HG02943 (cell line): ENCODE measurements at regions not wholly inside any gene's neighbourhood (a gene's known extent, or its start where the extent isn't known, plus 50 kb on each side); places are given as distances from the start of the nearest gene placed in this dataset.
"Not testable (repeated sequence)": the region's sequence is repeated elsewhere in the genome, so short reads cannot be mapped to it uniquely, and the experiment has no call there.

Experiments
- ATAC-seq: cut with Tn5 transposase; IDR thresholded peaks from one replicate; pipeline ENCODE4 v1.9.1; 2021; ENCODE audit warnings: mild to moderate bottlenecking, low read depth, moderate library complexity; ENCODE audit not compliant: unreplicated experiment

DNA sequence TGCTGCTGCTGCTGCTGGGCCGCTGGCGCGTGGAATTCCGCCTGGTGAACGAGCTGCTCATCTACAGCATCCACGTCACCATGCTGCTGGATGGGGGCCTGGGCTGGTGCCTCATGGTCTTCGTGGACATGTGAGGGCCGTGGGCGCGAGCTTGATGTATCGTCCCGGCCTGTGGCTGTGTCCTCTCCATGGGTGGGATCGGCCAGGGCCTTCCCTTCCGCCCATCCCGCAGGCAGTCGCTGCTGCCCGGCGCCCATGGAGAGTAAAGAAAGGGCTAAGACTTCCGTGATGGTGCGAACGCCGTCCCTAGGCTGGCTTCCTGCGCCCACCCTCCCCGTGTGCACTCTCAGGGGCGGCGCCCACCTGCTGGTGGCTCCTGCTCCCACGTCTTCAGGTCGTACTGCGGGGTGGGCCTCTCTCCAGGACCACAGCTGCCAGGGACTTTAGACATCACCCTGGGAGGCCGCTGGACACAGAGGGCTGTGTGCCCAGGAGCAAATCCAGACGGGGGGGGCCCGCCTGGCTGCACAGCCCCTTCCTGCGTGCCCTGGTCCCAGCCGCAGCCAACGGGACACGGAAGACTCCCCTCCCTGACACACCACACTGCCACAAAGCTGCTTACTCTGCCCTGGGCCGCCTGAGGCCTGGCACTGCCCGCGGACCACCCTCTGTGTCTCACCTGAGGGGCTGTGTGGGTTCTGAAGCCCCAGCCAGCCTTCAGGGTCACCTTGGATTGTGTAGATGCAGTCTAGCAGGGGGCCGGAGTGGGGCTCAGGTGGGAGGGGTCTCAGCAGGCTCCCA, 167.5 kb downstream of the SEPTIN7 start:
- ATAC-seq: no peak

DNA sequence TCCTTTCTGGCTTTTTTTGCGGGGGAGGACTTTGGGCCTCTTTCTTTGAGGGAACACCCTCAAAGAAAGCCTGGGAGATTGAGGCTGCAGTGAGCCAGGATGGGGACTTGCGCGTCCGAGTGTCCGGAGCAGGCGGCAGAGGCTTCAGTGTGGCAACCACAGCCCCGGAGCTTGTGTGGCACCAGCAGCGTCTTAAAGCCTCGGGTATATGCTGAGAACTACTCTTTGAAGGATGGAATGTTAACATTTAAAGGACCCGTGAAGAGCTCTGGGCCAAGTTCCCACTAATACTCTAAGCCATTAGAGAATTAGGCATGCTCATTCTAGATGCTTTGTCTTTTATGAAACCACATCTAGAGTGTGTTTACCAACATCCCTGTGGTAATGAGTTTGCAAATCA, 168.2 kb downstream of the SEPTIN7 start:
- no peak for ATAC-seq

DNA sequence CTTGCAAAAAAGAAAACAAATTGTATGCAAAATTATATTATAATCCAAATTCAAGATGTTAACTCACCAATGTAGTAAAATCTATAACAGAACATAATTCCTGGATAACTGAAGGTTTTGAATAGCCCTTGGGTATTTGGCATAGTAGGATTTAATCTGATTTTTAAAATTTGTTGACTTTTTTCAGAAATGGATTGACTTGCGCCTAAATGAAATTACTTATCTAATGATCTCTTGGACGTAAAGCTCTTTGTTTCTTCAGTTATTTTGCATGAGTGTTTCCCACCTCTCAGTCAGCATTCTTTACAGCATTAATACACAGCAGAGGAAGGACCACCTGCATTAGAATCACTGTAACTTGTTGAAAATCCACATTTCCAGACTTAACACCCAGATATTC, 169.6 kb downstream of the SEPTIN7 start:
- ATAC-seq: no peak

DNA sequence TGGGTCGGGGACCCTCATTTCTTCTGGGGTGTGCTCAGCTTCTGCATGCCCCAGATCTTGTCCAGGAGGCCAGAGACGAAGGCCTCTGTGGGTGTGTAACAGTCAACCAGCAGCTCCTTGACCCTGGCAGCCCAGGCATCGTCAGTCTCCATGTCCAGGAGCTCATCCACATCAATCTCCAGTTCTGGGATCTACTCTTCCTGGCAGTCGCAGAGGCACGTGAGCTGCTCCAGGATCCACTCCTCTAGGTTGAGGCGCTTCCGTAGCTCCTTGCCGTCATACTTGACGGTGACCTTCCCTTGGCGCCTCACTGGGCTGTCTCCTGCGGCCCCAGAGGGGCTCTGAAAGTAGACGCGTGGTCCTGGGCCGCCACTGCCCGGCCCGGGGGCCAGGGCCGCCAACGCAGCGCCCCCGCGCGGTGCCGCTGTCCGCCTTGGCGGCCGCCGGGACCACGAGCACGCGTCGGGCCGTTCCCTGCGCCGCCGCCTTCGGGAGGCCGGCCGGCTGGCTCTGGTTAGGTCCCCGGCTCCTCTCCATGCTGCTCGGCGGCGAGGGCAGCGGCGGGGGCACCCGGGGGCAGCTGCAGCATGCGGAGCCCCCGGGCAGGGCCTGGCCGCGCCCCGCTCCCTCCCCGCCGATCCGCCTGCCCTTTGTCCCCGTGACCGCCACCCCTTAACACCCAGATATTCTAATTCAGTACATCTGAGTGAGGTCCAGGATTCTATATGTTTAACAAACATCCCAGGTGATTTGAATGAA, 170.5 kb downstream of the SEPTIN7 start:
- no peak for ATAC-seq

DNA sequence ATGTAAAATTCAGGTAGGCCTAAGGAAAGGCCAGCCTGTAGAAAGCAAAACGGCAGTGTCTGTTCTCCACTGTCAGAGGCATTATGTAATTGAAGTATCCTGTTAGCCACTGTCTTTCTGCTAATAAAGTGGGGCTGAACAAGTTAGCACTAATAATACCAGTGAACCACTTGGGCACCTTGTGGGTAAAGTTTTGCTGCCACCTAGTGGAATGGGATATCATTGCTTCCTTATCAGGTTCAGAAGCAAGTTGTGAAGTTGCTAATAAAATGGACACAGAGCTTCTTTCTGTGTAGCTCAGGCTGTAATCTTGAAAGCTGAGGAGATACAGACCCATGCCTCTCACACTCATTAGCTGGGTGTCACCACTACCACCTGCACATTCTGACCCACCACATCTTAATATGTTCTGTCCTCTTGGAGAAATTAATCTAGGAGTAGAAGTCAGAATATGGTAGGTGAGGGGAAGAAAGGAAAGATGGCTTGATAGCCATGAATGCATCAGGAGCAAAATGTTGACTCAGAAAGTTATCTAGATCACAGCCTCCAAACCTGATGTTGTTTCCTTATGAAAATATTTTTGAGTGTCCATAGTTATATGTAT, 175.1 kb downstream of the SEPTIN7 start:
- ATAC-seq: no peak

DNA sequence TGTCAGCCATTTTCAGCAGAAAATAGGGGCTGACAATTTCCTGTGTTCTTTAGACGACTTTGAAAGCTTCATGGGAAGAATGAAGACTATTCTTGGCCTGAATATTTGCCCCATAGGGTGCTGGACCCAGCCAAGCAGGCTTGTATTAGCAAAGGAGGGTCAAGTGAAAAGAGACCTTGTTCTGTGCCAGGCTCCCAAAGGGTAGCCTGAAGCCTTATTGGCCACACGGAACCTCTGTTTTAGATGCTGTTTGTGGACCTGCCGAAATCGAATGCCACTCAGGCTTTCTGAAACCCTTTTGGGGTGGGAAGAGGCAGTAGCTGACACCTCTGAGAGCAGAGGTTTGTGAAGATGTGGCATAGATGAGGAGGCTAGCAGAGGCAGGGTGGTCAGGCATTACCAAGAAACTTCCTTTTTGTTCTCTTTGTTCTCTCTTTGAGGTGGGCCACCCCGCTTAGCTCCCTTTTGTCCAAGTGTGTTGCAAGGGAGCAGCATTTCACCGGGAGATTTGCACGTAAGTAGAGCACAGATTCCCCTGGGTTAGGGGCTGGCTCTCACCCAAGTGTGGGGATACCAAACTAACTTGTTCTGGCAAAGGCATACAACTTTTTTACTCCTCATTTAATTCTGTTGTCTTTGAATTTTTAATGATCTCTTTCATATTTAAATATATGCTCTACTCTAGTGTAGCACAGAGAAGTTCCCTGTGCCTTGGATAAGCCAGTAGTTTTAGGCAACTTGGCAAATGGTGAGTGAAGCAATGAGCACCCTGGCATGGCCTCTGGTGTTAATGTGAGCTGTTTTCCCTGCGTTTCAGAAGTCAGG, 174.0 kb upstream of the EEPD1 start:
- not testable (repeated sequence) for ATAC-seq

DNA sequence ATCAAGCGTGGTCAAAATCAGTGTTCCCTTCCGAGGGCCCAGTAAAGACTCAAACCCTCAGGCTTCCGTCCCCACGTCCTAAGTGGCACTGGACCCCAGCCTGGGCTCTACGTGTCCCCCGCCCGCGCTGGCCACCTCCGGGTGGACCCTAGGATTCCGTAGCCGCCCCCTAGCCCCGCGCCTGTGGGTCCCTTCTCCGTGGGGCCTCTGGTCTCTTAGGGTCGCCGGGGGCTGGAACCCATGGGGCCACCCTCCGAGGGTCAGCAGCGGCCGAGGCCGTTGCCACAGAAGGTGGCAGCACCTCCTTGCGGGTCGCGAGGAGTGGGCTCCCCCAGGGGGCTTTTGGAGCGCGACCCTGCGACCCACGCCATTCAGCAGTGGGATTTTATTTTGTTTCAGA, 170.5 kb upstream of the EEPD1 start:
- no peak for ATAC-seq

DNA sequence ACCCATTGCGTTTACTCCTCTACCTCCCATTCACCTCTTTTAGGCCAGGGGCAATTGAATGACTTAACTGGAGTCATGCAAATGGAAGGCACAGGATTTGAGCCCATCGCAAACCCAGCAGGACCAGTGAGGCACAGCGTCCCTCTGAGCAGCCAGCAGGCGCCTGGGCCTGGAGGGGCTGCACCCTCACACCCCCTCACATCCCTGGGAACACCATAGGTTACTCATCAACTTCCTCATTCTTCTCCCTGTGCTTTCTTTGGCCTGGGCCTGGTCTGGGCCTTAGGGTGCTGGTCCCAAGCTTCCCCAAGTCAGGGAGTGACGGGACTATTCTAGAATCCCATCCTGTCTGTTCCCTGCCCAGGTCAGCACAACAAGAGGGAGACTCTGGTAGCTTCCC, 169.4 kb upstream of the EEPD1 start:
- ATAC-seq: no peak

DNA sequence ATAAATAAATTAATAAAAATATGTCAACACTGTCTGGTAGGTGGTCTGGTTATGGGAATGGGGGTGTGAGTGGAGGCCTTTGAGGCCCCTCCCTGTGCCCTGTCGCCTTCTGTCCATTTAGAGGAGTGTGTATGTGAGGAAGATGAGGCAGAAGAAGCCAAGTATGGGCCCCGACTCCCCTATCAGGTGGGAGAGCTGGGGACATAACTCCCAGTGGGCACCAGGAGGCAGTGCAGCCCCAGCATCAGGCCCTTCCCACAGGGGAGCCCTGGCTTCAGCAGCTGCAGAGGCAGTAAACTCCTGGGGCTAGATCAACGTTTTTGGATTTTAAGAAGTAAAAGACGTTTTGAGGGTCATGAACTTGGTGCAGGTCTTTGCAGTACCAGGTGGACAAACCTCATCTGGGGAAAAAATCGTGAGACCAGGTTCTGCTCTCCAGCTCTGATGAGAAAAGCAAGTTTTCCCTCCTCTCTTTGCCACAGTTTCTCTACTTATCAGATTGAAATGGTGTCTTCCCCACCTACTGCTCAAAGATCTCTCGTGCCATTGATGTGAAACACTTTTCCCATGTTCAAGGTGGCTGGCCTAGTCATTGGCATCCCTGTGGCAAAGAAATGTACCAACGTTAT, 167.8 kb upstream of the EEPD1 start:
- ATAC-seq: peak; percentile 81

DNA sequence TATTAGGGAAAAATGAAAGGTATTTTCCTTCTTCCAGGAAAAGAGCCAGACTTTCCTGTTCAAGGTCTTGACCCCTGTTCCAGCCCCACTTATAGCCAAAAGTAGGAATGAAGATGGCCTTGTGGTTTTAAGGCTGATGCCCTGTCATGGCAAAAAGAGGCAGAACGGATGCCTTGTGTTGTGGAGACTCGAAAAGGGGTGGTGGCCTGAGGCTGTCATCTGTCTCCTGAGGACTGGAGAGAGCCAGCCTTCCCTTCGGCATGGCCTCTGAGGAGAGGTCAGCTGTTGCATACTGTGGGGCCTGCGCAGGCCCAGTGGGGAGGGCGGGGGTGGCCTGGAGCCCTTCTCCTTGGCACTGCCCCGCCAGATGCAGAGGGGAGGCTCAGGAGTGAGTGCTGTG, 166.0 kb upstream of the EEPD1 start:
- no peak for ATAC-seq

DNA sequence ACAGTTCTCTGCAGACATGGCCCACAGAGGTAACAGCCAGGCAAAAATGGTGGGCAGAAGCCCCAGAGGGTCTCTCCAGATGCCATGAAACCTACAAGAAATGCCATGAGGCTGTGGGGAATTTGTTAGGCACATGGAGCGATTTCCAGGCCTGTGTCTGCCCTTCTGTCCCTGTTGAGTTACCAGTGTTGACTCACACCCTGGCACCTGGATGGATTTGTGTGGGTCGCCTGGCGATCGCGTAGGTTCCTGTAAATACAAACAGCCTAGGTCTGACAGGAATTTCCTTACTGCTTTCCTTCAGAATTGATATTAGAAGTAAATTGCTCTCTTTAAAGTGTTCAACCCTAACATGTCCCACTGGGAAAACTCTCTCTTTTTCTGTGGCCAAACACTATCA, 164.9 kb upstream of the EEPD1 start:
- no peak for ATAC-seq

DNA sequence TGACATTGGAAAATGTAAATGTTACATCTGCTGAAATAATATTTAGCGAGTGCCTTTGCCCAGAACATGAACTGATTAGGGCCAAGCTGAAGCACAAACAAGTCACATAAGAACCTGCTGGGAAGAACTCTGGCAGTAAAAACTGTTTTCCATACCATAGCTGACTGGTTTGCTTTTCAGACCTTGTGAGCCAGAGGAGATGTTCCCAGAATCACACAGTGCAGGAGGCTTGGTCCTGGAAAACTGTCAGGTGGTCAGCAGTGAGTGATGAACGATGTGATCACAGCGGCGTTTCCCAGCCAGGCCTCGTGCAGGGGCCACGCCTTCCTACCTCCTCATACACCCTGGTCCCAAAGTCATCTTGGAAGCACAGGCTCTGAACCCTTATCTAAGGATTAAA, 164.2 kb upstream of the EEPD1 start:
- no peak for ATAC-seq

DNA sequence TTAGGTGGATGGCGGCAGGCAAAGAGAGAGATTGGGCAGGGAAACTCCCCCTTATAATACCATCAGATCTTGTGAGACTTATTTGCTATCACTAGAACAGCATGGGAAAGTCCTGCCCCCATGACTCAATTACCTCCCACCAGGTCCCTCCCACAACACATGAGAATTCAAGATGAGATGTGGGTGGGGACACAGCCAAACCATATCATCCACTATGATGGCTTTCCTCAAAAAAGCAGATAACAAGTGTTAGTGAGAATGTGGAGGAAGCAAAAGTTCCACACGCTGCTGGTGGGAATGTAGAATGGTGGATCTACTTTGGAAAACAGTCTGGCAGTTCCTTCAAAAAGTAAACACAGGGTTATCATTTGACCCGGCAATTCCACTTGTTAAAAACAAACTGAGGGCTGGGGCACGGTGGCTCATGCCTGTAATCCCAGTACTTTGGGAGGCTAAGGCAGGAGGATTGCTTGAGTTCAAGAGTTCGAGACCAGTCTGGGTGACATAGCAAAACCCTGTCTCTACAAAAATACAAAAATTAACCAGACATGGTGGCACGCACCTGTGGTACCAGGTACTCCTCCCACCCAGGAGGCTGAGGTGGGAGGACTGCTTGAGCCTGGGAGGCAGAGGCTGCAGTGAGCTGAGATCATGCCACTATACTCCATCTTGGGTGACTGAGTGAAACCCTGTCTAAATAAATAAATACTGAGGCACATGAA, 161.4 kb upstream of the EEPD1 start:
- no peak for ATAC-seq

DNA sequence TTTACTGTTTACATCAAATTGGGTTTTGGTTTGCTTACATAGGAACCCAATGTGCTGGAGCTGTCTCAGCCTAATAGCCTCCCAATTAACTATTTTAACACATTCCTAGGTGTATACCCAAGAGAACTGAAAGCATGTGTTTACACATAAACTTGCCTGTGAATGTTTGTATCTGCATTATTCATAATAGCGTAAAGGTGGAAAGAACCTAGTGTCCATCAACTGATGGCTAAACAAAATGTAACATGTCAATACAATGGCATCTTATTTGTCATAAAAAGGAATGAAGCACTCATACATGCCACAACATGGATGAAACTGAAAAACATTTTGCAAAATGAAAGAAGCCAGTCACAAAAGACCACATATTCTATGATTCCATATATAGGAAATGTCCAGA, 160.6 kb upstream of the EEPD1 start:
- ATAC-seq: no peak

DNA sequence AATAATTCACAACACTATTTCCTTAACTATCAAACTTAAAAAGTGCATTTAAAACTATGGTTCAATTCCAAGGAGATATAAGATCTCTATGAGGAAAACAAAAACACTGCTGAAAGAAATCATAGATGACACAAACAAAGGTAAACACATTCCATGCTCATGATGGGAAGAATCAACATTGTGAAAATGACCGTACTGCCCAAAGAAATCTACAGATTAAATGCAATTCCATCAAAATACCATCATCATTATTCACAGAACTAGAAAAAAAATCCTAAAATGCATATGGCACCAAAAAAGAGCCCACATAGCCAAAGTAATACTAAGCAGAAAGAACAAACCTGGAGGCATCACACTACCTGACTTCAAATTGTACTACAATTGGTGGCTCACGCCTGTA, 159.9 kb upstream of the EEPD1 start:
- no peak for ATAC-seq

DNA sequence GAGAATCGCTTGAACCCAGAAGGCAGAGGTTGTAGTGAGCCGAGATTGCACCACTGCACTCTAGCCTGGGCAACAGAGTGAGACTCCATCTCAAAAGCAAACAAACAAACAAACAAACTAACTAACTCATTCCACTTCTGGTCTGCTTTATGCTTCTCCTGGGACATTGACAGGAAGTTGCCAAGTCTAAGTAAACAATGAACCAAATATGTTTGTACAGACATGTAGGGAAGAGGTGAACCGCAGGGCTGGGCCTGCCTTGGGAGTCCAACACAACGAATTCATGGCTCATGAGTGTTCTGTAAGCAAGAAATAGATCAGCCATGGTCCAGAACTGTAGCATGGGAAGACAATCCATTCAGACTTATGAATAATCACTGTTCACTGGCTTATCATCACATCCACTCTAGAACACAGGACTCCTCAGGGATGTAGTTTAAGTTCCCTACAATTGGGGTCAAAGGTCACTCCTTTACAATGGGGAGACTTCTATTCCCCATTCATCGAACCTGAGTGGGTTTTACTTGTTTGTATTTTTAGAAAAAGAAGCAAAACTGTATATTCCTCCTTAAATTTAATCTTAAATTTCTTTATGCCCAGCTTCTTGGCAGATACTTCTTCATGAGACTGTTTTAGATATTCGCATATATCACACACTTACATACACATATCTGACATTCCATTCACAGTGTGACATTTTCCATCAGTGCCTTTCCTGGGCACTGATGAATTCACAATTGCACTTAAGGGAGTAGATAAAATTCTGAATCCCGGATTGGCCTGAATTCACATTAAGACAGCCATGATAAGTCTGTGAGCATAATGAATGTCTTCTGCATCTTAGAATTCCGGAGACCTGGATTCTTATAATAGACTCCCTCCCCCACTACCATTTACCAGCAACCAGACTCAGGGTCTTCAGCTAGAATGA, 159.1 kb upstream of the EEPD1 start:
- ATAC-seq: no peak

DNA sequence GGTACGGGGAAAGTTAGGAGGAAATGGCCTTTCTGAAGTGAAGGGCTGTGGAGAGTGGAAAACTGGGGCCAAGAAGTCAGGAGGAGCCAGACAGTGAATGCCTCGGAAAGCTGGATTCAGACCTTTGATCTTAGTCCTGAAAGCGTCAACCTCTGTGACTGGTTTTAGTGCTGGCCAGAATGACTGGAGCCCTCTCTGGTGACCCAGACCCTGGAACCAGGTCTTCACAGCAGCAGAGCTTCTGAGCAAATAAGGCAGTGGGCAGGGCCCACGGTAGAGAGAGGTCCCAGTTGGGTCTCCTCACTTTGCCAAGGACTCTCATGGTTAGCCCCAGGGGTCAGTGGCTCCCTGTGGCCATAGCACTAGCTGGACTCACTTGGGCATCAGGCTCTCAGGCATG, 157.7 kb upstream of the EEPD1 start:
- ATAC-seq: no peak

DNA sequence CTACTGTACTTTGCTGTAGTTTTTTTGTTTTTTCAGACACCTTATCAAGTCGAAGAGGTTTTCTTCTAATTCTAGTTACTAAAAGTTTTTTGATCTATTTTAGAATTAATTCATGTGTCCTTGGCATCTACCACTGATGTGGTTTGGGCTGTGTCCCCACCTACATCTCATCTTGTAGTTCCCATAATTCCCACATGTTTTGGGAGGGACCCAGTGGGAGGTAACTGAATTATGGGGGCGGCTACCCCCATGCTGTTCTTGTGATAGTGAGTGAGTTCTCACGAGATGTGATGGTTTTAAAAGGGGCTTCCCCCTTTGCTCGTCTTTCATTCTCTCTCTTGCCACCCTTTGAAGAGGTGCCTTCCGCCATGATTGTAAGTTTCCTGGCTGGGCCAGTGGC, 154.6 kb upstream of the EEPD1 start:
- no peak for ATAC-seq

DNA sequence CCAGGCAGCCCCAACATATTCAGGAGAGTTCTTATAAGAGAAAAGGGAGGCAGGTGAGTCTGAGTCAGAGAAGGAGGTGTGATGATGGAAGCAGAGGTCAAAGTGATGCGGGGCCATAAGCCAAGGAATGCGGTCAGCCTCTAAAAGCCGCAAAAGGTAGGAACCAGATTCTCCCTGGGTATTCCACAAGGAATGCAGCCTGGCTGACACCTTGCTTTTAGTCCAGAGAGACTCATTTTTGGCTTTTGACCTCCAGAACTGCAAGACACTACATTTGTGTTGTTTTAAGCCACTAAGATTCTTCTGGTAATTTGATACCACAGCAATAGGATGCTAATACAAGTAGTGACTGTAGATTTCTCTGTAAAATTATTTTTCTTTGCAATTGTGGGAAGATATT, 151.5 kb upstream of the EEPD1 start:
- ATAC-seq: no peak
